ENCODE measurements at regions not wholly inside any gene's neighbourhood (a gene's known extent, or its start where the extent isn't known, plus 50 kb on each side); places are given as distances from the start of the nearest gene placed in this dataset.
"Not testable (repeated sequence)": the region's sequence is repeated elsewhere in the genome, so short reads cannot be mapped to it uniquely, and the experiment has no call there.

GRCh38 chr7:81333536-81333935, 414.7 kb upstream of the SEMA3C start:
- DNase-seq = no peak

GRCh38 chr7:81333004-81333403, 414.2 kb upstream of the SEMA3C start:
- DNase-seq = no peak

- DNase-seq = no peak
These were observed 412.5 kb upstream of the SEMA3C start for GRCh38 chr7:81331061-81332018.

GRCh38 chr7:81330108-81330507, 411.3 kb upstream of the SEMA3C start:
- no peak for DNase-seq

GRCh38 chr7:81327468-81328266, 408.8 kb upstream of the SEMA3C start:
- DNase-seq = no peak

GRCh38 chr7:81321949-81322348, 403.1 kb upstream of the SEMA3C start:
- DNase-seq = no peak

GRCh38 chr7:81317741-81318140, 398.9 kb upstream of the SEMA3C start:
- DNase-seq = no peak

GRCh38 chr7:81308643-81309322, 389.9 kb upstream of the SEMA3C start:
- no peak for DNase-seq

- DNase-seq = no peak
These were observed 383.0 kb upstream of the SEMA3C start for GRCh38 chr7:81301815-81302214.

GRCh38 chr7:81300753-81301152, 381.9 kb upstream of the SEMA3C start:
- no peak for DNase-seq

GRCh38 chr7:81299711-81300110, 380.9 kb upstream of the SEMA3C start:
- no peak for DNase-seq

GRCh38 chr7:81298951-81299666, 380.3 kb upstream of the SEMA3C start:
- DNase-seq = no peak

- no peak for DNase-seq
These were observed 378.5 kb upstream of the SEMA3C start for GRCh38 chr7:81297317-81297716.

GRCh38 chr7:81296726-81297125, 377.9 kb upstream of the SEMA3C start:
- DNase-seq = no peak

GRCh38 chr7:81294897-81295515, 376.2 kb upstream of the SEMA3C start:
- no peak for DNase-seq

- no peak for DNase-seq
These were observed 375.0 kb upstream of the SEMA3C start for GRCh38 chr7:81293806-81294205.

GRCh38 chr7:81286754-81287153, 367.9 kb upstream of the SEMA3C start:
- DNase-seq = not testable (repeated sequence)

GRCh38 chr7:81285142-81285871, 366.5 kb upstream of the SEMA3C start:
- no peak for DNase-seq

- no peak for DNase-seq
These were observed 365.7 kb upstream of the SEMA3C start for GRCh38 chr7:81284576-81284975.

GRCh38 chr7:81280531-81280930, 361.7 kb upstream of the SEMA3C start:
- no peak for DNase-seq

- no peak for DNase-seq
These were observed 358.8 kb upstream of the SEMA3C start for GRCh38 chr7:81277691-81278090.

Data from NCI-H446 (cell line).